GM10248 (cell line): ENCODE measurements at regions not wholly inside any gene's neighbourhood (a gene's known extent, or its start where the extent isn't known, plus 50 kb on each side); places are given as distances from the start of the nearest gene placed in this dataset.
"Not testable (repeated sequence)": the region's sequence is repeated elsewhere in the genome, so short reads cannot be mapped to it uniquely, and the experiment has no call there.

Source experiments
- CTCF ChIA-PET: fragments of 300-600 bp; sonication (Branson Sonifier 250); formaldehyde crosslinking; extraction: SDS; loops from one replicate; lab custom pipeline; 2021; ENCODE audit warnings: antibody characterized with exemption; lab: Yijun Ruan, JAX
- POLR2A ChIA-PET: fragments of 350-650 bp; sonication (Branson Sonifier 250); formaldehyde crosslinking; extraction: SDS; loops from one replicate; lab custom pipeline; 2020; ENCODE audit warnings: antibody characterized with exemption; lab: Yijun Ruan, JAX
- DNase-seq: peaks from one replicate; pipeline ENCODE4 v3.0.0; 2012; ENCODE audit errors: extremely low spot score
- TF ChIP-seq, protein P1 (sequence below): IDR thresholded peaks from 2 replicates; pipeline ENCODE4 v1.5.1; 2012; ENCODE audit warnings: mild to moderate bottlenecking, low read depth; ENCODE audit errors: extremely low read depth, missing control alignments, control extremely low read depth

DNA sequence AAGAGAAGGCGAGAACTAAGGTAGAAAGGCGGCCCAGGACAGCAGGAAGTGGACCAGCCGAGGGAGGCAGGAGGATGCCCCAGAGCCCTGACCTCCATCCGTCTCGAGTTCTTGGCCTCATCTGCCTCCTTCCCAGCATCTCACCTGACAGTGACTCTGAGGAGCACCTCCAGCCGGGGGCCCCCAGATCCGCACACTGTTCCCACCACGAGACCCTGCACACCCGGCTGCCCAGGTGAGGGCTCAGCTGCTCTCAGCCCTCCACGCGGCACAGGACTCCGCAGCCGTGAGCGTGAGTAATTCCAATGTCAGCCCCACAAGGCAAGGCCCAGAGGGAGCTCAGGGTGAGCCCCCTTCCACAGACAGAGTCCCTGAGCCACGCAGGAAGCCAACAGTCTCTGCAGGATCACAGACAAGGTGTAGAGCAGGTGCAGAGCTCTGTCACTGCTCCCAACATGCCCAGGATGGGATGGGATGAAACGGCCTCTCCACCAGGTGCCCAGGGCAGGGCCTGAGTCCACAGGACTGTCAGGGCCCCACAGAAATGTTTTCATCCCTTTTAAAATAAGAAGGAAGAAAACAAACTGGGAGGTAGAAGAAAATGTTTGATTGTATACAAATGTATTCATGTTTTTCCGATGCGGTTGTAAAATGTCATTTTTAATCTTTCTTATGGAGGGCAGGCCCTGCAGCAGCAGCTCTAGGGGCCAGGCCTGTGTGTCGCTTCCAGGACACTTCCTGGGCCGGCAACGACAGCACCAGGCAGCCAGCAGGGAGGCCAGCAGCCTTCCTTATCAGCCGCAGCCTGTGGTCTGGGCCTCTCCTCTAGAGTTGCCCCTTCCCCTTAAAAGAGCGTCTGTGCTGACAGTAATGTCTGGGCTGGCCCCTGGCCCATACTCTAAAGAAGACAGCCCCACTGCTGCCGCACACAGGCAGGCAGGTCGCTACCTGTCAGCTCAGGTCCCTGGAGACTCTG lies 66.9 kb downstream of the DLL1 start:
- ChIA-PET CTCF (interaction anchor here (1.3 kb wide), 1 partner anchor 16 kb away, joined by 3 read pairs; no protein-coding TSS in a partner anchor), POLR2A (no interaction called here)
- no peak for DNase-seq
- TF ChIP-seq, protein P1, sequence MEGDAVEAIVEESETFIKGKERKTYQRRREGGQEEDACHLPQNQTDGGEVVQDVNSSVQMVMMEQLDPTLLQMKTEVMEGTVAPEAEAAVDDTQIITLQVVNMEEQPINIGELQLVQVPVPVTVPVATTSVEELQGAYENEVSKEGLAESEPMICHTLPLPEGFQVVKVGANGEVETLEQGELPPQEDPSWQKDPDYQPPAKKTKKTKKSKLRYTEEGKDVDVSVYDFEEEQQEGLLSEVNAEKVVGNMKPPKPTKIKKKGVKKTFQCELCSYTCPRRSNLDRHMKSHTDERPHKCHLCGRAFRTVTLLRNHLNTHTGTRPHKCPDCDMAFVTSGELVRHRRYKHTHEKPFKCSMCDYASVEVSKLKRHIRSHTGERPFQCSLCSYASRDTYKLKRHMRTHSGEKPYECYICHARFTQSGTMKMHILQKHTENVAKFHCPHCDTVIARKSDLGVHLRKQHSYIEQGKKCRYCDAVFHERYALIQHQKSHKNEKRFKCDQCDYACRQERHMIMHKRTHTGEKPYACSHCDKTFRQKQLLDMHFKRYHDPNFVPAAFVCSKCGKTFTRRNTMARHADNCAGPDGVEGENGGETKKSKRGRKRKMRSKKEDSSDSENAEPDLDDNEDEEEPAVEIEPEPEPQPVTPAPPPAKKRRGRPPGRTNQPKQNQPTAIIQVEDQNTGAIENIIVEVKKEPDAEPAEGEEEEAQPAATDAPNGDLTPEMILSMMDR = no peak

DNA sequence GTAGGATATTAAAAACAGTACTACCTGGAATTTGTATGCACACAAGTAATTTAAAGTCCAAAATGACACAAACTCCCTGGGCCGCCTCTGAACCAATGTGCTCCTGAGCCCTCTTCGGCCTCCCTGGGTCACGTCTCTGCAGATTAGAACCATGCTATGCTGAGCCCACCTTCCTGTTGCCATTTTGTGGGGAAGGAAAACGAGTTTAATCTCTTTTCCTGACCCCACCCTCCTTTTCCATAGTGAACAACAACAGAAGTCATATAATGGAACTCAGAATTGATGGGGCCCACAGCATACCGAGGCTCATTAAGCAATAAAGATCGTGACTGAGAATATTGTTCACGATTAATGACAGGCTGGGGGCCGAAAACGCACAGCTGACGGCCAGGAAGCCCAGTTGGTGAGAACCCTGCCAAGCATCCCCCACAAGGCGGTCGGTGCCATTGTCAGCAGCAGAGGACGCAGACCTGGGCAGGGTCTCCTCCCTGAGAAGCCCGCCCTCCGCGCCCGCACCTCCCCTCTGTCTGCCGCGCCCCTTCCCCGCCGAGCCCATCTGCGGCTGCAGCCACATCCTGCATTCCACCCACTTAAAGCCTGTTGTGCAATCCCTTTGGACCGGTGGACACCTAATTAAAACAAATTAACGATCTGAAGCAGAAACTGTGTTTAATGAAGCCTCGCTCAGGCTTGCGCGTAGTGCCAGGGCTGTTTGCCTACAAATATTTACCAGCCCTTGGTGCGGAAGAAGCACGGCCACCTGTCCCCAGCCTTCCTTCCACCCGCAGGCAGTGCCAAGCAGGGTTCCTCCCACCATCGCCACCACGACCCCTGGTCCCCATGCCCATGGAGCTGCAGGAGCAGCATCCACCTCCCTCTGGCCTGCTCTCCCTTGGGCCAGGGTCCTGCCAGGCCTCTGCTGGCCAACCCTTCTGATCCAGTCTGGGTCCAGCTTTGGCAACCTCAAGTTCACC lies 68.1 kb downstream of the DLL1 start:
- TF ChIP-seq, protein P1 = no peak
- ChIA-PET CTCF (no interaction called here), POLR2A (no interaction called here)
- no peak for DNase-seq

DNA sequence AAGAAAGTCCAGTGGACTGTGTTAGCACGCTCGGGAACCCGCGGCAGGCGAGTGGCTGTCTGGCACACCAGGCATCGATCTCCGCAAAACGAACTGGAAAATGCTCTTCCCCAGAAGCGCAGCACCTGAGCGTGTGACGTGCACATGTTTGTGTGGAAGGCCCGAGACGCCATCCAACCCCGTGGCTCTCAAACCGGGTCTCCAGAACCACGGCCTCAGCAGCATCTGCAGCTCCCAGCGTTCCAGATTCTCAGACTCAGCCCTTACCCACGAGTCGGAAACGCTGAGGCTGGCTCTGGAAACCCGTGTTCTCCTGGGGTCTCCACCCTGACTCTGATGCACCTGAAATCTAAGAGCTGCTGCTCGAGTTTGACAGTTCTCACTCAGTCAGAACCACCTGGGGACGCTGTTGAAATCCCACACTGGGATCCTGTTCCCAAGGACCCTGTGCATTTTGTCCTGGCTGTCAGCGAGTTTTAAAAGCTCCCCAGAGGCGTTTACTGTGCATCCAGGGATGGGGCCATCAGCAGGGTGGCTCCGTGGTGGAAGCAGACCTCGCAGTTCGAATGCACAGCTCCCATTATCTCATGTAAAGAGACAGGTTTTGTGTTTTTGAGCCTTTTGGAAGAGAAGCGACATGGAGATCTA lies 69.0 kb downstream of the DLL1 start:
- POLR2A ChIA-PET = no interaction called here

DNA sequence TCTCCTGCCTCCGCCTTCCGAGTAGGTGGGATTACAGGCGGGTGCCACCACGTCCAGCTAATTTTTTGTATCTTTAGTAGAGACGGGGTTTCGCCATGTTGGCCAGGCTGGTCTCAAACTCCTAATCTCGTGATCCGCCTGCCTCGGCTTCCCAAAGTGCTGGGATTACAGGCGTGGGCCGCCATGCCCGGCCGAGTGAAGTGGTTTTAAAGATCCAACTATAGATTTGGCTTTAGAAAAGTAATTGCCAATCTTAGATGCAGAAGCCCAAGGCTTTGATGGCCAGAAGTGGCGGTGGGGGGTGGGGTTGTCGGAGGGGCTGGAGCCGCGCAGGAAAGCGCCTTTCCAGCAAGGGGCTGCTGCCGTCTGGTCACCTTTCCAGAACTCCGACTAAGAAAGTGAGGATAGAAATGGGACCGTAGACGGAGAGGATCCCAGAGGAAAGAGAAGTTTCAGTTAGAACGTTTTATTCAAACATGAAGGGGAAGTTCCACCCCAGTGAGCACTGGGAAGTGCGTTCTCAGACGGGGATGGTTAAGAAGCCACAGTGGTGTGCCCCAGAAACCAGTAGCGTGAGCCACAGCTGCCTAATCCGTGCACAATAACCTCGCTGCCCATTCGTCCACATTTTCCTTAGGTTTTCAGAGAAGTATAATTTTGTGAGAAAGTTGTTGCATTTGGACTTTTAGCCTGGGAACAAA lies 69.7 kb downstream of the DLL1 start:
- TF ChIP-seq, protein P1 = no peak
- DNase-seq = no peak
- CTCF ChIA-PET = no interaction called here
- POLR2A ChIA-PET = no interaction called here

More for the DNA sequence above, 69.0 kb downstream of the DLL1 start:
- CTCF ChIA-PET = no interaction called here
- TF ChIP-seq, protein P1 = no peak
- DNase-seq = no peak

DNA sequence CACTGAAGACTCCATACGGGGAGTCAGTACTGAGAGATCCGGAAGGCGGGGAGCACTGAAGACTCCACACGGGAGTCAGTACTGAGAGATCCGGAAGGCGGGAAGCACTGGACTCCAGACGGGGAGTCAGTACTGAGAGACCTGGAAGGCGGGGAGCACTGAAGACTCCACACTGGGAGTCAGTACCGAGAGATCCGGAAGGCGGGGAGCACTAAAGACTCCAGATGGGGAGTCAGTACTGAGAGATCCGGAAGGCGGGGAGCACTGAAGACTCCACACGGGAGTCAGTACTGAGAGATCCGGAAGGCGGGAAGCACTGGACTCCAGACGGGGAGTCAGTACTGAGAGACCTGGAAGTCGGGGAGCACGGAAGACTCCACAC lies 77.2 kb downstream of the DLL1 start:
- POLR2A ChIA-PET, CTCF ChIA-PET, DNase-seq: not testable (repeated sequence)

DNA sequence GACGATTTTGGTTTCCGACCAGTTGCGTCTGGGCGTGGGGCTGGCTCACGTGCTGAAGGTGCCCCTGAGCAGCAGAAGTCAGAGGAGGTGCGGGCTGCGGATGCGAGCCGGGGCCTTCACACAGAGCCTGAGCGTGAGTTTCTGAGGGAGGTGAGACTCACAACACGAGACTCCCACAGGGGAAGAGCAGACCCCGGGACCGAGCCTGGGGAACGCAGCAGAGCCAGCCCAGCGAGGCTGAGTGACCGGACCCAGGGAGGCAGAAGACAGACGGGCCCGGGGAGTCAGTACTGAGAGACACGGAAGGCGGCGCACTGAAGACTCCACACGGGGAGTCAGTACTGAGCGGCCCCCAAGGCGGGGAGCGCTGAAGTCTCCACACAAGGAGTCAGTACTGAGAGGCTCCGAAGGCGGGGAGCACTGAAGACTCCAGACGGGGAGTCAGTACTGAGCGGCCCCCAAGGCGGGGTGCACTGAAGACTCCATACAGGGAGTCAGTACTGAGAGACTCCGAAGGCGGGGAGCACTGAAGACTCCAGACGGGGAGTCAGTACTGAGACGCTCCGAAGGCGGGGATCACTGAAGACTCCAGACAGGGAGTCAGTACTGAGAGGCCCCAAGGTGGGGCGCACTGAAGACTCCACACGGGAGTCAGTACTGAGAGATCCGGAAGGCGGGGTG lies 77.8 kb downstream of the DLL1 start:
- ChIA-PET POLR2A (no interaction called here), CTCF (no interaction called here)
- TF ChIP-seq, protein P1 = no peak
- DNase-seq = no peak
